ENCODE measurements at regions not wholly inside any gene's neighbourhood (a gene's known extent, or its start where the extent isn't known, plus 50 kb on each side); places are given as distances from the start of the nearest gene placed in this dataset.

- no peak overlapping the region for H3K27ac ChIP-seq (ENCODE audit: low read depth in 1 of 2, low read length in 2 of 2)
- H3K79me2 ChIP-seq (ENCODE audit: insufficient read depth, low read length) = no peaks in the 10 kb centered on the region
- no peaks in the 10 kb centered on the region for H3K36me3 Mint-ChIP-seq
- DNase-seq = no peak
- H3K4me1 ChIP-seq (ENCODE audit: control insufficient read depth in 1 of 2, insufficient read depth in 2 of 2, low read length in 2 of 2) = peaks cover 18% of the 10 kb centered on the region in 2 donors
- H3K27me3 Mint-ChIP-seq (ENCODE audit: low read depth in 3 of 3) = peaks cover 13 to 24% (median 16%) of the 10 kb centered on the region in 3 donors
- H3K4me3 ChIP-seq (replicated peaks in 1 of 3; ENCODE audit: low read depth in 2 of 3, low read length in 3 of 3) = no peak overlapping the region
- no peak overlapping the region for H3K9ac ChIP-seq (ENCODE audit: insufficient read depth, low read length, poor library complexity, severe bottlenecking)
- intact Hi-C loops (cut with micrococcal nuclease) = no loop called here
- no peak overlapping the region for H3K4me3 Mint-ChIP-seq
- H3K4me2 ChIP-seq (replicated peaks; ENCODE audit: extremely low read depth, low read length, poor library complexity, severe bottlenecking) = no peak overlapping the region
- TF ChIP-seq CTCF (IDR thresholded peaks at IDR 0.05) = no peak
- peaks cover 4 to 8% of the 10 kb centered on the region in 2 donors for H3K27me3 ChIP-seq (ENCODE audit: control insufficient read depth in 2 of 2, insufficient read depth in 2 of 2, low read length in 2 of 2)
- no peaks in the 10 kb centered on the region for H3K9me3 ChIP-seq (replicated peaks in 1 of 2; ENCODE audit: control insufficient read depth in 1 of 2, insufficient read depth in 1 of 2, low read length in 2 of 2)
- H4K20me1 ChIP-seq (ENCODE audit: insufficient read depth, low read length) = no peaks in the 10 kb centered on the region
- peak overlapping the region in 1 of 7 donors; percentile 38 for H3K27ac Mint-ChIP-seq
- H2AFZ ChIP-seq (ENCODE audit: insufficient read depth, low read depth, low read length, poor library complexity, severe bottlenecking) = no peak overlapping the region
- peaks cover 27% of the 10 kb centered on the region for H3K4me1 Mint-ChIP-seq
- H3K9me3 Mint-ChIP-seq = peaks cover 0 to 4% (median 0%) of the 10 kb centered on the region in 7 donors
- no peaks in the 10 kb centered on the region for H3K36me3 ChIP-seq (replicated peaks in 1 of 2; ENCODE audit: control insufficient read depth in 1 of 2, insufficient read depth in 2 of 2, low read length in 2 of 2)
- 100% methylated on average over 2 of the region's 4 CpGs for WGBS (ENCODE audit: insufficient coverage)
These were observed 408.4 kb downstream of the MAFB start for GRCh38 chr20:40280616-40281015.

GRCh38 chr20:40279390-40279789 lies 409.6 kb downstream of the MAFB start:
- no peaks in the 10 kb centered on the region for H4K20me1 ChIP-seq (ENCODE audit: insufficient read depth, low read length)
- H3K4me1 Mint-ChIP-seq = peaks cover 27% of the 10 kb centered on the region

More at GRCh38 chr20:40279390-40279789, 409.6 kb downstream of the MAFB start:
- H3K4me1 ChIP-seq (ENCODE audit: control insufficient read depth in 1 of 2, insufficient read depth in 2 of 2, low read length in 2 of 2) = peaks cover 18% of the 10 kb centered on the region in 2 donors
- peak; percentile 60 to 66 (median 65) for DNase-seq
- Mint-ChIP-seq H3K9me3 (peaks cover 0 to 4% (median 0%) of the 10 kb centered on the region in 7 donors), H3K4me3 (peak overlapping the region in 1 of 2 donors; percentile 44), H3K27me3 (ENCODE audit: low read depth in 3 of 3) (peaks cover 13 to 28% (median 16%) of the 10 kb centered on the region in 3 donors), H3K36me3 (no peaks in the 10 kb centered on the region), H3K27ac (peak overlapping the region; percentile 44 to 88 (median 78))
- H3K9ac ChIP-seq (ENCODE audit: insufficient read depth, low read length, poor library complexity, severe bottlenecking) = no peak overlapping the region
- no peak for TF ChIP-seq CTCF (IDR thresholded peaks at IDR 0.05)
- no peaks in the 10 kb centered on the region for H3K79me2 ChIP-seq (ENCODE audit: insufficient read depth, low read length)
- peak overlapping the region; percentile 29 for H3K4me2 ChIP-seq (replicated peaks; ENCODE audit: extremely low read depth, low read length, poor library complexity, severe bottlenecking)
- peaks cover 2 to 7% of the 10 kb centered on the region in 2 donors for H3K27me3 ChIP-seq (ENCODE audit: control insufficient read depth in 2 of 2, insufficient read depth in 2 of 2, low read length in 2 of 2)
- H3K4me3 ChIP-seq (replicated peaks in 1 of 3; ENCODE audit: low read depth in 2 of 3, low read length in 3 of 3) = peak overlapping the region in 1 of 3 experiments; percentile 34
- intact Hi-C loops (cut with micrococcal nuclease) = no loop called here
- H2AFZ ChIP-seq (ENCODE audit: insufficient read depth, low read depth, low read length, poor library complexity, severe bottlenecking) = no peak overlapping the region
- no peaks in the 10 kb centered on the region for H3K9me3 ChIP-seq (replicated peaks in 1 of 2; ENCODE audit: control insufficient read depth in 1 of 2, insufficient read depth in 1 of 2, low read length in 2 of 2)
- peak overlapping the region in 1 of 2 donors; percentile 69 for H3K27ac ChIP-seq (ENCODE audit: low read depth in 1 of 2, low read length in 2 of 2)
- 0% methylated on average over 1 of the region's 1 CpG for WGBS (ENCODE audit: insufficient coverage)
- H3K36me3 ChIP-seq (replicated peaks in 1 of 2; ENCODE audit: control insufficient read depth in 1 of 2, insufficient read depth in 2 of 2, low read length in 2 of 2) = no peaks in the 10 kb centered on the region
